HCT116 (cell line): ENCODE measurements at regions not wholly inside any gene's neighbourhood (a gene's known extent, or its start where the extent isn't known, plus 50 kb on each side); places are given as distances from the start of the nearest gene placed in this dataset.

Source experiments
- ATAC-seq: fragments of 200-7000 bp; cut with Tn5 transposase; 2 replicates; pipeline ENCODE4 v1.9.1; 2020; ENCODE audit warnings: mild to moderate bottlenecking, moderate library complexity
- BruUV-seq: library from RNA; stranded (reverse); fragments of 400-500 nt; replicated peaks from 2 replicates; lab custom pipeline; 2021; lab: Mats Ljungman, UMichigan
- CTCF ChIA-PET: fragments of 300-600 bp; sonication (Branson Sonifier 250); formaldehyde crosslinking; loops from one replicate; lab custom pipeline; 2021; ENCODE audit warnings: antibody characterized with exemption; lab: Charles Lee
- POLR2A ChIA-PET: fragments of 300-600, 350-600 bp; sonication (Branson Sonifier 250); formaldehyde crosslinking; loops from one replicate; lab custom pipeline; 2021; ENCODE audit warnings: antibody characterized with exemption; lab: Charles Lee
- RAD21 ChIA-PET, 2 experiments: fragments of 300-600 bp; sonication (Branson Sonifier 250); formaldehyde crosslinking; loops; one replicate each; lab custom pipeline; 2023; ENCODE audit warnings: low total read pairs in 2 of 2; ENCODE audit not compliant: uncharacterized antibody in 2 of 2, unreplicated experiment in 2 of 2, low non-redundant PET in 1 of 2; lab: Charles Lee
- DNase-seq: peaks from one replicate; pipeline ENCODE4 v3.0.0-alpha.2; 2010; ENCODE audit warnings: low read depth, low spot score
- H2AFZ ChIP-seq: fragments of 200-600 bp; shearing (Covaris generic), sonication (generic); 2 replicates; pipeline ENCODE4 v1.6.1; 2017; ENCODE audit warnings: low read depth, mixed run types, mixed read lengths, antibody characterized with exemption, low read length; ENCODE audit not compliant: poor library complexity, severe bottlenecking
- H3K27ac ChIP-seq: 2 replicates; pipeline ENCODE4 v1.5.1; 2012; ENCODE audit warnings: low read depth, low read length
- H3K27me3 ChIP-seq: fragments of 200-600 bp; sonication (generic); 2 replicates; pipeline ENCODE4 v1.6.1; 2016; ENCODE audit warnings: mixed run types, low read length, mixed read lengths; ENCODE audit not compliant: insufficient read depth
- H3K36me3 ChIP-seq, 2 experiments: fragments of 200-500 bp in 1 of 2; fragments of 200-600 bp in 1 of 2; sonication (Bioruptor generic) in 1 of 2; sonication (generic) in 1 of 2; 2 replicates each; pipeline versions ENCODE4 v1.5.1 to v1.6.1; 2014 to 2016; ENCODE audit warnings: low read length in 2 of 2, inconsistent platforms in 1 of 2, mixed read lengths in 1 of 2, mixed run types in 1 of 2; ENCODE audit not compliant: insufficient read depth in 2 of 2, control insufficient read depth in 1 of 2
- H3K4me1 ChIP-seq, 2 experiments: fragments of 200-600 bp in 1 of 2; sonication (generic) in 1 of 2; 2 replicates each; pipeline versions ENCODE4 v1.5.1 to v1.6.1; 2012 to 2017; ENCODE audit warnings: low read length in 2 of 2, inconsistent platforms in 1 of 2, mild to moderate bottlenecking in 1 of 2, mixed read lengths in 1 of 2, mixed run types in 1 of 2, moderate library complexity in 1 of 2; ENCODE audit not compliant: insufficient read depth in 2 of 2, control insufficient read depth in 1 of 2
- H3K4me2 ChIP-seq: fragments of 200-600 bp; sonication (generic); 2 replicates; pipeline ENCODE4 v1.6.1; 2017; ENCODE audit warnings: mixed run types, low read length, mixed read lengths
- H3K4me3 ChIP-seq, 2 experiments: fragments of 200-600 bp in 1 of 2; sonication (generic) in 1 of 2; replicated peaks in 1 of 2; 2 replicates each; pipeline ENCODE4 v1.5.1; 2011 to 2016; ENCODE audit warnings: low read length in 2 of 2, control low read depth in 1 of 2, low read depth in 1 of 2, mild to moderate bottlenecking in 1 of 2, mixed read lengths in 1 of 2, mixed run types in 1 of 2
- H3K79me2 ChIP-seq: fragments of 200-600 bp; sonication (generic); 2 replicates; pipeline ENCODE4 v1.6.1; 2017; ENCODE audit warnings: mild to moderate bottlenecking, mixed run types, low read length, moderate library complexity, mixed read lengths; ENCODE audit not compliant: insufficient read depth
- H3K9ac ChIP-seq: fragments of 200-600 bp; sonication (generic); 2 replicates; pipeline ENCODE4 v1.6.1; 2016; ENCODE audit warnings: low read length, mixed read lengths
- H3K9me2 ChIP-seq: fragments of 200-600 bp; sonication (generic), shearing (Covaris generic); 2 replicates; pipeline ENCODE4 v1.6.1; 2017; ENCODE audit warnings: mixed run types, mild to moderate bottlenecking, moderate library complexity; ENCODE audit not compliant: insufficient read depth
- H3K9me3 ChIP-seq, 2 experiments: fragments of 200-500 bp in 1 of 2; fragments of 200-600 bp in 1 of 2; sonication (Bioruptor generic) in 1 of 2; sonication (generic) in 1 of 2; 2 replicates each; pipeline ENCODE4 v1.6.1; 2014 to 2017; ENCODE audit warnings: low read length in 2 of 2, mixed read lengths in 2 of 2, inconsistent platforms in 1 of 2, low read depth in 1 of 2, mild to moderate bottlenecking in 1 of 2, mixed run types in 1 of 2, moderate library complexity in 1 of 2; ENCODE audit not compliant: control insufficient read depth in 1 of 2, insufficient read depth in 1 of 2
- H4K20me1 ChIP-seq: fragments of 200-600 bp; sonication (generic), shearing (Covaris generic); 2 replicates; pipeline ENCODE4 v1.6.1; 2017; ENCODE audit warnings: mixed run types, mild to moderate bottlenecking, moderate library complexity; ENCODE audit not compliant: insufficient read depth
- FOSL1 ChIP-seq: IDR thresholded peaks from 2 replicates; pipeline ENCODE4 v1.6.1; 2012; ENCODE audit warnings: low read depth
- JUND ChIP-seq: IDR thresholded peaks from 2 replicates; pipeline ENCODE4 v1.6.1; 2012
- POLR2A ChIP-seq: IDR thresholded peaks from 2 replicates; pipeline ENCODE4 v1.7.0; 2011; ENCODE audit warnings: borderline replicate concordance; ENCODE audit not compliant: insufficient read depth, insufficient read length; ENCODE audit errors: extremely low read depth
- RAD21 ChIP-seq: IDR thresholded peaks from 2 replicates; pipeline ENCODE4 v1.6.1; 2012; ENCODE audit warnings: low read depth, mild to moderate bottlenecking
- SIN3A ChIP-seq: IDR thresholded peaks from 2 replicates; pipeline ENCODE4 v1.6.1; 2012; ENCODE audit warnings: low read depth
- SP1 ChIP-seq: IDR thresholded peaks from 2 replicates; pipeline ENCODE4 v1.6.1; 2012; ENCODE audit warnings: low read depth
- TCF7L2 ChIP-seq: IDR thresholded peaks from 2 replicates; pipeline ENCODE4 v1.7.0; 2011; ENCODE audit warnings: borderline replicate concordance, inconsistent platforms; ENCODE audit not compliant: insufficient read depth, insufficient read length; ENCODE audit errors: extremely low read depth
- YY1 ChIP-seq: IDR thresholded peaks from 2 replicates; pipeline ENCODE4 v1.6.1; 2011; ENCODE audit warnings: low read length, low read depth, moderate library complexity, mild to moderate bottlenecking; ENCODE audit not compliant: insufficient replicate concordance; ENCODE audit errors: extremely low read depth
- ZFX ChIP-seq: fragments of 450-650 bp; IDR thresholded peaks from 2 replicates; pipeline ENCODE4 v1.6.1; 2017
- intact Hi-C: fragments of 100-400 bp; cut with micrococcal nuclease; formaldehyde crosslinking; loops from 2 replicates; pipeline ENCODE4 v1.10.0; 2022
- TF ChIP-seq, protein P1 (sequence below): IDR thresholded peaks from 2 replicates; pipeline ENCODE4 v1.6.1; 2012; ENCODE audit warnings: low read depth
- TF ChIP-seq, protein P2 (sequence below): IDR thresholded peaks from 2 replicates; pipeline ENCODE4 v1.6.1; 2012

DNA sequence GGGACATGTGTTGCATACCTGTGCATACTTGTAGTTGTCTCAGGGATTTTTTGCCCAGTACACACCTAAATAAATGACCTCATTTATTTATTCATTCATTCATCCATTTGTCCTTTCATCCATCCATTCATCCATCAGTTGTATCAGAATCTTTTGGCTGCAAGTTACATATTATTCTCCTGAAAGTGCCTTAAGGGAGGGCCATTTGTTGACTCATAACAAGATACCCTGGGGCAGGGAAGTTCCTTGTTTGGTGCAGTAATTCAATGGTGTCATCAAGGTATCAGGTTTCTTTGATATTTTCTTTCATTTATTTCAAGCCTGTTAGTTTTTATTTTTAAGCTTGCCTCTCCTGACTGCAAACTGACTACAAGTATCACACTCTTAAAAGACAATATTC is 597.9 kb upstream of the TLE4 start:
- ChIA-PET RAD21 (no interaction called here), CTCF (no interaction called here), POLR2A (no interaction called here)
- Histone ChIP-seq H3K4me1 (peaks cover 0 to 9% of the 10 kb centered on the region in 2 experiments; a peak in 2 of 4 replicates), H3K27ac (no peak overlapping the region), H3K4me2 (no peak overlapping the region), H3K4me3 (no peak overlapping the region), H2AFZ (no peak overlapping the region), H3K9ac (no peak overlapping the region), H3K9me2 (no peaks in the 10 kb centered on the region), H3K79me2 (no peaks in the 10 kb centered on the region), H3K36me3 (no peaks in the 10 kb centered on the region), H4K20me1 (no peaks in the 10 kb centered on the region), H3K27me3 (no peaks in the 10 kb centered on the region), H3K9me3 (no peaks in the 10 kb centered on the region)
- DNase-seq, result no peak
- BruUV-seq, result no TSS peak
- intact Hi-C loops, result no loop called here
- TF ChIP-seq SIN3A (no peak), ZFX (no peak)
- ATAC-seq, result no peak

DNA sequence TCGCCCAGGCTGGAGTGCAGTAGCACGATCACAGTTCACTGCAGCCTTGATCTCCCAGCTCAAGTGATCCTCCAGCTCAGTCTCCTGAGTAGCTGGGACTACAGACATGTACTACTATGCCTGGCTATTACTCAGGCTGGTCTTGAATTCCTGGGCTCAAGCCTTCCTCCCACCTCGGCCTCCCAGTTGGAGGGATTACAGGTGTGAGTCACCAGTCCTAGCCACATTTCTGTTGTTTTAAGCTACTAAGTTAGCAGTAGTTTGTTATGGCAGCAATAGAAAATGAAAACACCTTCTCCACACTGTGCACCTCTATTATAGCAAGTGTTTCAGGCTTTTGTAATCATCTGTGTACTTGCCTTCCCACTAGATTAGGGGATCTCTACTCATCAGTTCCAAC is 588.9 kb upstream of the TLE4 start:
- peaks cover 6 to 20% of the 10 kb centered on the region in 2 experiments; a peak in 3 of 4 replicates for H3K4me1 ChIP-seq
- H3K4me2 ChIP-seq, result peak overlapping the region; percentile 42
- ChIA-PET RAD21 (no interaction called here), CTCF (no interaction called here)
- H3K4me3 ChIP-seq, result no peak overlapping the region
- H3K9me2 ChIP-seq, result no peaks in the 10 kb centered on the region
- BruUV-seq, result no TSS peak
- no peak overlapping the region for H3K9ac ChIP-seq
- H3K36me3 ChIP-seq, result no peaks in the 10 kb centered on the region
- ATAC-seq (peak; percentile 84), DNase-seq (peak; percentile 18)
- intact Hi-C loops, result no loop called here
- H3K27ac ChIP-seq, result no peak overlapping the region
- H3K27me3 ChIP-seq, result no peaks in the 10 kb centered on the region
- peak overlapping the region; percentile 61 for H2AFZ ChIP-seq
- H3K9me3 ChIP-seq, result no peaks in the 10 kb centered on the region
- no peaks in the 10 kb centered on the region for H3K79me2 ChIP-seq
- H4K20me1 ChIP-seq, result no peaks in the 10 kb centered on the region
- no peak for TF ChIP-seq JUND
- TF ChIP-seq, protein P1, sequence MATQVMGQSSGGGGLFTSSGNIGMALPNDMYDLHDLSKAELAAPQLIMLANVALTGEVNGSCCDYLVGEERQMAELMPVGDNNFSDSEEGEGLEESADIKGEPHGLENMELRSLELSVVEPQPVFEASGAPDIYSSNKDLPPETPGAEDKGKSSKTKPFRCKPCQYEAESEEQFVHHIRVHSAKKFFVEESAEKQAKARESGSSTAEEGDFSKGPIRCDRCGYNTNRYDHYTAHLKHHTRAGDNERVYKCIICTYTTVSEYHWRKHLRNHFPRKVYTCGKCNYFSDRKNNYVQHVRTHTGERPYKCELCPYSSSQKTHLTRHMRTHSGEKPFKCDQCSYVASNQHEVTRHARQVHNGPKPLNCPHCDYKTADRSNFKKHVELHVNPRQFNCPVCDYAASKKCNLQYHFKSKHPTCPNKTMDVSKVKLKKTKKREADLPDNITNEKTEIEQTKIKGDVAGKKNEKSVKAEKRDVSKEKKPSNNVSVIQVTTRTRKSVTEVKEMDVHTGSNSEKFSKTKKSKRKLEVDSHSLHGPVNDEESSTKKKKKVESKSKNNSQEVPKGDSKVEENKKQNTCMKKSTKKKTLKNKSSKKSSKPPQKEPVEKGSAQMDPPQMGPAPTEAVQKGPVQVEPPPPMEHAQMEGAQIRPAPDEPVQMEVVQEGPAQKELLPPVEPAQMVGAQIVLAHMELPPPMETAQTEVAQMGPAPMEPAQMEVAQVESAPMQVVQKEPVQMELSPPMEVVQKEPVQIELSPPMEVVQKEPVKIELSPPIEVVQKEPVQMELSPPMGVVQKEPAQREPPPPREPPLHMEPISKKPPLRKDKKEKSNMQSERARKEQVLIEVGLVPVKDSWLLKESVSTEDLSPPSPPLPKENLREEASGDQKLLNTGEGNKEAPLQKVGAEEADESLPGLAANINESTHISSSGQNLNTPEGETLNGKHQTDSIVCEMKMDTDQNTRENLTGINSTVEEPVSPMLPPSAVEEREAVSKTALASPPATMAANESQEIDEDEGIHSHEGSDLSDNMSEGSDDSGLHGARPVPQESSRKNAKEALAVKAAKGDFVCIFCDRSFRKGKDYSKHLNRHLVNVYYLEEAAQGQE, result no peak
- no peak for TF ChIP-seq RAD21
- TF ChIP-seq POLR2A, result no peak
- no peak for TF ChIP-seq TCF7L2
- no peak for TF ChIP-seq SP1
- TF ChIP-seq YY1, result no peak
- TF ChIP-seq SIN3A, result no peak
- TF ChIP-seq FOSL1, result no peak
- TF ChIP-seq, protein P2, sequence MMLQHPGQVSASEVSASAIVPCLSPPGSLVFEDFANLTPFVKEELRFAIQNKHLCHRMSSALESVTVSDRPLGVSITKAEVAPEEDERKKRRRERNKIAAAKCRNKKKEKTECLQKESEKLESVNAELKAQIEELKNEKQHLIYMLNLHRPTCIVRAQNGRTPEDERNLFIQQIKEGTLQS, result no peak
- no peak for TF ChIP-seq ZFX
- TF ChIP-seq, all 23 proteins: peak for 0
- POLR2A ChIA-PET, result no interaction called here
